K562 (cell line): ENCODE measurements at regions not wholly inside any gene's neighbourhood (a gene's known extent, or its start where the extent isn't known, plus 50 kb on each side); places are given as distances from the start of the nearest gene placed in this dataset.

Experiments
- ATAC-seq: fragments of 200-7000 bp; cut with Tn5 transposase; 3 replicates; pipeline ENCODE4 v1.9.1; 2020; ENCODE audit warnings: moderate library complexity
- BruUV-seq: library from RNA; stranded (reverse); fragments of 400-500 nt; replicated peaks from 2 replicates; lab custom pipeline; 2021; lab: Mats Ljungman, UMichigan
- CTCF ChIA-PET: fragments of 300-600 bp; formaldehyde crosslinking; extraction: SDS; loops from one replicate; lab custom pipeline; 2021; ENCODE audit warnings: low intra/inter-chr PET ratio; lab: Yijun Ruan, JAX
- POLR2A ChIA-PET: fragments of 300-600, 350-650 bp; sonication (Branson Sonifier 250); formaldehyde crosslinking; extraction: SDS; loops from one replicate; lab custom pipeline; 2021; ENCODE audit warnings: antibody characterized with exemption, inconsistent platforms; lab: Yijun Ruan, JAX
- DNase-seq, 4 experiments: peaks; one replicate each; pipeline versions ENCODE4 v3.0.0 to v3.0.0-alpha.2; 2011 to 2018; ENCODE audit warnings: low spot score in 3 of 4, mixed read lengths in 3 of 4; ENCODE audit errors: extremely low read depth in 1 of 4
- FAIRE-seq: peaks from 2 replicates; lab custom pipeline; 2011; peaks lifted over from hg19 to GRCh38; lab: Jason Lieb, UNC
- H2AFZ ChIP-seq: 2 replicates; pipeline ENCODE4 v1.6.0; 2011; ENCODE audit warnings: low read depth, low read length, control low read depth, inconsistent platforms
- H3K27ac ChIP-seq: fragments of 200-600 bp; 3 replicates; pipeline ENCODE4 v1.8.0; 2011; ENCODE audit warnings: low read depth, mild to moderate bottlenecking, control low read depth, inconsistent platforms, low read length, moderate library complexity, mixed read lengths; ENCODE audit errors: extremely low read depth
- H3K27me3 ChIP-seq, 2 experiments: fragments of 300-600 bp in 1 of 2; 2 replicates in 1 of 2; 3 replicates in 1 of 2; pipeline versions ENCODE4 v1.6.0 to v1.8.0; 2011; ENCODE audit warnings: inconsistent platforms in 2 of 2, low read length in 2 of 2, mild to moderate bottlenecking in 1 of 2, mixed read lengths in 1 of 2, moderate library complexity in 1 of 2; ENCODE audit not compliant: control insufficient read depth in 2 of 2, insufficient read depth in 2 of 2
- H3K36me3 ChIP-seq: fragments of 300-600 bp; 3 replicates; pipeline ENCODE4 v1.8.0; 2011; ENCODE audit warnings: mild to moderate bottlenecking, low read length, inconsistent platforms; ENCODE audit not compliant: control insufficient read depth, insufficient read depth
- H3K4me1 ChIP-seq, 2 experiments: fragments of 200-600 bp in 1 of 2; replicated peaks in 1 of 2; 2 replicates in 1 of 2; 3 replicates in 1 of 2; pipeline versions ENCODE4 v1.5.1 to v1.8.0; 2011; ENCODE audit warnings: inconsistent platforms in 2 of 2, low read length in 2 of 2, mild to moderate bottlenecking in 1 of 2, mixed read lengths in 1 of 2, moderate library complexity in 1 of 2; ENCODE audit not compliant: control insufficient read depth in 2 of 2, insufficient read depth in 2 of 2
- H3K4me2 ChIP-seq: 2 replicates; pipeline ENCODE4 v1.6.1; 2011; ENCODE audit warnings: low read length, control low read depth, inconsistent platforms, mixed read lengths; ENCODE audit not compliant: insufficient read depth
- H3K4me3 ChIP-seq: fragments of 200-600 bp; sonication (generic), shearing (Covaris generic); 2 replicates; pipeline ENCODE4 v1.5.1; 2016; ENCODE audit warnings: control low read depth, inconsistent platforms
- H3K79me2 ChIP-seq: fragments of 200-600 bp; 3 replicates; pipeline ENCODE4 v1.8.0; 2011; ENCODE audit warnings: low read length, inconsistent platforms; ENCODE audit not compliant: control insufficient read depth, insufficient read depth
- H3K9ac ChIP-seq, 2 experiments: 2 replicates each; pipeline versions ENCODE4 v1.6.0 to v1.6.1; 2011; ENCODE audit warnings: low read depth in 2 of 2, low read length in 2 of 2, control low read depth in 1 of 2, inconsistent platforms in 1 of 2, mild to moderate bottlenecking in 1 of 2, mixed read lengths in 1 of 2; ENCODE audit not compliant: insufficient read depth in 1 of 2
- H3K9me1 ChIP-seq: one replicate; pipeline ENCODE4 v1.6.0; 2011; ENCODE audit warnings: inconsistent platforms, mild to moderate bottlenecking, low read length, moderate library complexity; ENCODE audit not compliant: control insufficient read depth, insufficient read depth
- H3K9me3 ChIP-seq: replicated peaks from 2 replicates; pipeline ENCODE4 v1.5.1; 2011; ENCODE audit warnings: low read depth, low read length, inconsistent platforms; ENCODE audit not compliant: control insufficient read depth, insufficient read depth
- H4K20me1 ChIP-seq: replicated peaks from 2 replicates; pipeline ENCODE4 v1.6.1; 2011; ENCODE audit warnings: low read length, inconsistent platforms, mixed read lengths; ENCODE audit not compliant: control insufficient read depth, insufficient read depth
- FUS ChIP-seq: fragments of 200-400 bp; formaldehyde crosslinking; optimal IDR thresholded peaks from 2 replicates; pipeline ENCODE3; 2017; ENCODE audit warnings: low read depth, low read length
- NCOA2 ChIP-seq, 2 experiments: fragments of 450-650 bp; IDR thresholded peaks; 2 replicates each; pipeline ENCODE4 v1.6.1; 2018; ENCODE audit warnings: mild to moderate bottlenecking in 2 of 2, moderate library complexity in 1 of 2; ENCODE audit not compliant: partially characterized antibody in 2 of 2
- NR1H2 ChIP-seq: sonication (generic); formaldehyde crosslinking; IDR thresholded peaks from 2 replicates; pipeline ENCODE4 v1.4.0; 2020; ENCODE audit warnings: mild to moderate bottlenecking, missing genetic modification reagents
- NR4A1 ChIP-seq, 2 experiments: fragments of 250-450 bp in 1 of 2; fragments of 450-650 bp in 1 of 2; sonication (Bioruptor Pico) in 1 of 2; IDR thresholded peaks; 2 replicates each; pipeline versions ENCODE4 v1.4.0 to v1.6.1; 2016 to 2020; ENCODE audit warnings: mild to moderate bottlenecking in 2 of 2, missing compliant biosample characterization in 1 of 2, missing genetic modification characterization in 1 of 2, moderate library complexity in 1 of 2
- RB1 ChIP-seq: fragments of 450-650 bp; IDR thresholded peaks from 2 replicates; pipeline ENCODE4 v1.6.1; 2017; ENCODE audit warnings: low read depth, mild to moderate bottlenecking
- SMARCB1 ChIP-seq: IDR thresholded peaks from 2 replicates; pipeline ENCODE4 v1.6.1; 2011; ENCODE audit warnings: improper control_type of control experiment, low read depth; ENCODE audit not compliant: insufficient read length
- SRSF3 ChIP-seq: fragments of 200-400 bp; formaldehyde crosslinking; IDR thresholded peaks from 2 replicates; pipeline ENCODE4 v1.6.1; 2016; ENCODE audit warnings: mild to moderate bottlenecking, low read length, moderate library complexity; ENCODE audit not compliant: insufficient read depth
- U2AF1 ChIP-seq: fragments of 200-400 bp; formaldehyde crosslinking; optimal IDR thresholded peaks from 2 replicates; pipeline ENCODE3; 2017; ENCODE audit warnings: mild to moderate bottlenecking, low read depth, low read length, moderate library complexity
- ZBTB8A ChIP-seq: fragments of 450-650 bp; IDR thresholded peaks from 2 replicates; pipeline ENCODE4 v1.6.1; 2018; ENCODE audit warnings: mild to moderate bottlenecking, moderate library complexity; ENCODE audit not compliant: partially characterized antibody
- ZNF165 ChIP-seq: fragments of 250-450 bp; sonication (Bioruptor Pico); IDR thresholded peaks from 2 replicates; pipeline ENCODE4 v1.4.0; 2020; ENCODE audit warnings: borderline replicate concordance
- ZNF175 ChIP-seq: fragments of 200-800 bp; sonication (Bioruptor generic); IDR thresholded peaks from 2 replicates; pipeline ENCODE4 v1.6.1; 2016; ENCODE audit warnings: low read depth, mild to moderate bottlenecking, missing genetic modification characterization, missing compliant biosample characterization
- ZNF384 ChIP-seq: IDR thresholded peaks from 2 replicates; pipeline ENCODE4 v1.6.1; 2012; ENCODE audit warnings: low read depth, low read length, improper control_type of control experiment
- ZNF639 ChIP-seq, 2 experiments: fragments of 200-800 bp in 1 of 2; sonication (Bioruptor generic) in 1 of 2; sonication (generic) in 1 of 2; formaldehyde crosslinking in 1 of 2; IDR thresholded peaks in 1 of 2; conservative IDR thresholded peaks in 1 of 2; 2 replicates each; pipeline versions ENCODE4 v1.5.0 to v1.6.1; 2016 to 2020; ENCODE audit warnings: missing compliant biosample characterization in 1 of 2, missing genetic modification characterization in 1 of 2, missing genetic modification reagents in 1 of 2
- WGBS: fragments of 100-300 bp; shearing (Covaris generic); methylation state at CpG from one replicate; pipeline ENCODE4 v1.1.6; 2016; ENCODE audit warnings: low coverage, mixed read lengths; ENCODE audit not compliant: insufficient coverage; ENCODE audit errors: missing lambda C conversion rate; 5-methylcytosine and 5-hydroxymethylcytosine counted together
- in situ Hi-C: fragments of 300-500 bp; cut with MboI; formaldehyde crosslinking; loops from 4 replicates; pipeline ENCODE4 v1.15.0; 2018; ENCODE audit warnings: inconsistent platforms, mixed read lengths
- intact Hi-C: fragments of 100-400 bp; cut with micrococcal nuclease; formaldehyde crosslinking; loops from 2 replicates; pipeline ENCODE4 v1.14.2; 2022
- TF ChIP-seq, protein P1 (sequence below): conservative IDR thresholded peaks from 2 replicates; pipeline ENCODE4 v1.6.1; 2011; ENCODE audit warnings: low read depth, mild to moderate bottlenecking, low read length; ENCODE audit not compliant: control insufficient read depth
- TF ChIP-seq, protein P2 (sequence below): fragments of 250-450 bp; sonication (Bioruptor Pico); IDR thresholded peaks from 2 replicates; pipeline ENCODE4 v1.5.1; 2021; ENCODE audit warnings: mild to moderate bottlenecking

DNA sequence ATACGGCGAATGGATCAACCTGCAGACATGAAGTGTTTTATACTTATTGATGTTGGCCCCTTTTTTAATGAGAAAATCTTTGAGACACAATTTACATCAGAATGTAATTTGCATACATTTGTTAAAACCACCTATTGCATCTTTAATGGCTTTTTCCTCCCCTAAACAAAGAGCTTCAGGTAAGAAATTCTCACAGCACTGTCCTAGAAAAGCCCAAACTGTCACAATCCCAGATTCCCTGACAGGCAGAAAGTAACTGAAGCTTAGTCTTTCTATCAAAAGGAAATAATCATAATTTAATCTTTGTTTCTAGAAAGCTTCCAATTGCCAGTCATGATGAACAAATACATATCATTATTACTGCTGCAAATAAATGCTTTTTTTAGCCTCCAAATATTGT is 407.9 kb downstream of the TMA16 start:
- H2AFZ ChIP-seq, result no peak overlapping the region
- H3K27me3 ChIP-seq, result no peaks in the 10 kb centered on the region
- no peak overlapping the region for H3K9ac ChIP-seq
- DNase-seq (no peak), FAIRE-seq (no peak), ATAC-seq (no peak)
- BruUV-seq, result no TSS peak
- ChIA-PET CTCF (no interaction called here), POLR2A (no interaction called here)
- H3K36me3 ChIP-seq, result no peaks in the 10 kb centered on the region
- no peaks in the 10 kb centered on the region for H3K9me3 ChIP-seq
- H4K20me1 ChIP-seq, result no peaks in the 10 kb centered on the region
- no peaks in the 10 kb centered on the region for H3K9me1 ChIP-seq
- in situ Hi-C loops (no loop called here), intact Hi-C loops (no loop called here)
- H3K27ac ChIP-seq, result no peak overlapping the region
- no peak overlapping the region for H3K4me2 ChIP-seq
- no peaks in the 10 kb centered on the region for H3K4me1 ChIP-seq
- H3K4me3 ChIP-seq, result no peak overlapping the region
- 0% methylated on average over 2 of the region's 2 CpGs for WGBS
- no peaks in the 10 kb centered on the region for H3K79me2 ChIP-seq
- no peak for TF ChIP-seq NCOA2 (IDR thresholded peaks at IDR 0.05; ENCODE audit: partially characterized antibody in 2 of 2)
- TF ChIP-seq, protein P1, sequence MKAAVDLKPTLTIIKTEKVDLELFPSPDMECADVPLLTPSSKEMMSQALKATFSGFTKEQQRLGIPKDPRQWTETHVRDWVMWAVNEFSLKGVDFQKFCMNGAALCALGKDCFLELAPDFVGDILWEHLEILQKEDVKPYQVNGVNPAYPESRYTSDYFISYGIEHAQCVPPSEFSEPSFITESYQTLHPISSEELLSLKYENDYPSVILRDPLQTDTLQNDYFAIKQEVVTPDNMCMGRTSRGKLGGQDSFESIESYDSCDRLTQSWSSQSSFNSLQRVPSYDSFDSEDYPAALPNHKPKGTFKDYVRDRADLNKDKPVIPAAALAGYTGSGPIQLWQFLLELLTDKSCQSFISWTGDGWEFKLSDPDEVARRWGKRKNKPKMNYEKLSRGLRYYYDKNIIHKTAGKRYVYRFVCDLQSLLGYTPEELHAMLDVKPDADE, result no peak
- TF ChIP-seq SRSF3, result no peak
- no peak for TF ChIP-seq U2AF1
- no peak for TF ChIP-seq NR1H2 (CRISPR knock-in tag)
- TF ChIP-seq FUS, result no peak
- no peak for TF ChIP-seq NR4A1 (CRISPR knock-in tag; IDR thresholded peaks at IDR 0.05)
- TF ChIP-seq NR4A1 (tag; IDR thresholded peaks at IDR 0.05), result no peak
- TF ChIP-seq ZNF175, result no peak
- no peak for TF ChIP-seq ZNF384
- no peak for TF ChIP-seq RB1
- TF ChIP-seq SMARCB1, result no peak
- no peak for TF ChIP-seq ZBTB8A
- TF ChIP-seq, protein P2, sequence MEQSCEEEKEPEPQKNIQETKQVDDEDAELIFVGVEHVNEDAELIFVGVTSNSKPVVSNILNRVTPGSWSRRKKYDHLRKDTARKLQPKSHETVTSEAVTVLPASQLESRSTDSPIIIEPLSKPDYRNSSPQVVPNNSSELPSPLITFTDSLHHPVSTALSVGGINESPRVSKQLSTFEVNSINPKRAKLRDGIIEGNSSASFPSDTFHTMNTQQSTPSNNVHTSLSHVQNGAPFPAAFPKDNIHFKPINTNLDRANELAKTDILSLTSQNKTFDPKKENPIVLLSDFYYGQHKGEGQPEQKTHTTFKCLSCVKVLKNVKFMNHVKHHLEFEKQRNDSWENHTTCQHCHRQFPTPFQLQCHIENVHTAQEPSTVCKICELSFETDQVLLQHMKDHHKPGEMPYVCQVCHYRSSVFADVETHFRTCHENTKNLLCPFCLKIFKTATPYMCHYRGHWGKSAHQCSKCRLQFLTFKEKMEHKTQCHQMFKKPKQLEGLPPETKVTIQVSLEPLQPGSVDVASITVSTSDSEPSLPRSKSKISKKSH (CRISPR knock-in tag), result no peak
- no peak for TF ChIP-seq ZNF165 (CRISPR knock-in tag)
- TF ChIP-seq ZNF639 (CRISPR knock-in tag; conservative IDR thresholded peaks at IDR 0.05 in 1 of 2, IDR thresholded peaks at IDR 0.05 in 1 of 2), result no peak
